C4-2B (cell line): ENCODE measurements at regions not wholly inside any gene's neighbourhood (a gene's known extent, or its start where the extent isn't known, plus 50 kb on each side); places are given as distances from the start of the nearest gene placed in this dataset.

ENCODE experiments used
- CTCF ChIP-seq: fragments of 450-650 bp; conservative IDR thresholded peaks from 2 replicates; pipeline ENCODE4 v1.5.1; 2017; ENCODE audit warnings: mild to moderate bottlenecking
- ZFX ChIP-seq: fragments of 450-650 bp; IDR thresholded peaks from 2 replicates; pipeline ENCODE4 v1.6.1; 2017

GRCh38 chr22:48603621-48604320, 1223.9 kb downstream of the BRD1 start:
- TF ChIP-seq CTCF (no peak), ZFX (no peak)
